VCaP (cell line): ENCODE measurements at regions not wholly inside any gene's neighbourhood (a gene's known extent, or its start where the extent isn't known, plus 50 kb on each side); places are given as distances from the start of the nearest gene placed in this dataset.

ENCODE experiments used
- H3K27ac ChIP-seq: fragments of 450-650 bp; 2 replicates; pipeline ENCODE4 v1.5.1; 2017
- CTCF ChIP-seq: fragments of 450-650 bp; conservative IDR thresholded peaks from 2 replicates; pipeline ENCODE4 v1.5.1; 2017; ENCODE audit warnings: mild to moderate bottlenecking, moderate library complexity

DNA sequence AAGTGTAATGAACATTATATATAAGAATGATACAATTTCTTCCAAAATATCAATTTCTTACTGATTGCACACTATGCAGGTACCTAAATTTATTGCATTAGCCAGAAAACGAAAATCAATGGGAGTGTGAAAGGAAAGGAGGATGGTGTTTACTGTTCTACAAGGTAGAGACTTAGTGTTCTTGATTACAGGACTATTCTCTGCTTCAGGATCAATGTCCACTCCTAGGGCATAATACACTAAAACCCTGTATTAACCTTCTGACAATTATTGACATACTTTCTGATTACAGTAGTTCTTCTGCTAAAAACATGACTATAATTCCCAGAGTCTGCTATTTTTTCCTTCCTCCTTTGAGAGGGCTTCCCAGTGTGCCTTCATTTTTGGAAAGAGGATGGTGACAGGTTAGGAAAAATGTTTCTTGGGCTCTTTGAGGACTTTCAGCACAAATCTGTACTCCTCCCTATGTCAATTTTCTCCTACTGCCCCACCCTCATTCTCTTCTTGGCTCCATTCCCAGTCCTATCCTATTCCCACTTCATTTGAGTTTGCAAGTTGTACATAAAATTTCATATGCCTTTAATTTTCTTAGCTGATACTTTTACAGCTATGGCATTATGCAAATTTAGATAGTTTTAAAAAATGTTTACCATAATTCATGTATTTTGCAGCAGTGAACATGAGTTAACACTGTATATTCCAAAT is 278.9 kb downstream of the CENPW start:
- H3K27ac ChIP-seq: no peak overlapping the region
- no peak for TF ChIP-seq CTCF

- no peak for TF ChIP-seq CTCF
Measured at GRCh38 chr6:126620719-126621118, 280.8 kb downstream of the CENPW start.

GRCh38 chr6:126625019-126625418 is 285.1 kb downstream of the CENPW start:
- TF ChIP-seq CTCF: no peak
- H3K27ac ChIP-seq: no peak overlapping the region

More at GRCh38 chr6:126620719-126621118, 280.8 kb downstream of the CENPW start:
- H3K27ac ChIP-seq: no peak overlapping the region

- TF ChIP-seq CTCF: no peak
Measured at GRCh38 chr6:126628125-126628524, 288.2 kb downstream of the CENPW start.

GRCh38 chr6:126631363-126631762 is 291.4 kb downstream of the CENPW start:
- no peak for TF ChIP-seq CTCF
- H3K27ac ChIP-seq: no peak overlapping the region

More at GRCh38 chr6:126628125-126628524, 288.2 kb downstream of the CENPW start:
- no peak overlapping the region for H3K27ac ChIP-seq

DNA sequence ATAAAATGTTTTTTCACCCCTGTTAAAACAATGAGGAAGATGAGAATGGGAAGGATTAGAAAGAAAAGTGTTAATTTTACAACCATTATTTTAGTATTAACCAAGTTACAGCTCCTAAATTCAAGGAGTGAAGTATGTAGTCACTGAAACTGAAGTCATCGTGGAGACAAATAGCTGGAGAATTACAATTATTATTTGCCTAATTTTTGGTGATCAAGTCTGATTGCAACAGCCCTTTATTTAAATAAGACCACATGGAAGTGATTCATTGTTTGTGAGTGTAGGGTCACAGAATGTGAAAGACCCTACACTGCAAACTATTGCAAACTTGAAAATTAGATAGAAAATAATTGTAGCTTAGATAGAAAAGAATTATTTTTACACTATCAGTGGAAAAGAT is 292.4 kb downstream of the CENPW start:
- no peak overlapping the region for H3K27ac ChIP-seq
- TF ChIP-seq CTCF: no peak

DNA sequence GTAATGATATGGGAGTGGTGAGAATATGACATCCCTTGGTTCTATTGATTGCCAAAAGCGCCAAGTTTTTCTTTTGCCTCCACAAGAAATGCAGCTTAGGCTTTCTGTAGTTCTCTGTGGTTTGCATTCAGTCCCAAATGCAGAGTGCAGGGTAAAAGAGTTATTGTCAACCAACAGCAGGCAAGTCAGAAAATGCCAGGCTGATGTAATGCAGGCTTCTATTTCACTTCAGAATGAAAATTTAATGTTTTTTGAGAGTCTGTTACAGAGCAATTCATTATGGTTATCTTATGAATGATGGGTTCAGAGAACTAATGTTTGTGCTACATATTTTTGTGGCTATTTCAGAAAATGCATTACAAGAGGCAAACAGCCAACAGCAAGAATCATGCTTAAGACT is 293.5 kb downstream of the CENPW start:
- TF ChIP-seq CTCF: no peak
- H3K27ac ChIP-seq: no peak overlapping the region
